SK-N-SH treated with all-trans-retinoic acid at 6 μM for 48 hours (cell line): ENCODE measurements at regions not wholly inside any gene's neighbourhood (a gene's known extent, or its start where the extent isn't known, plus 50 kb on each side); places are given as distances from the start of the nearest gene placed in this dataset.
A peak's percentile ranks its signal among the peaks of the same experiment; 100 is the strongest.

ENCODE experiments used
- ATAC-seq: fragments of 200-7000 bp; cut with Tn5 transposase; 3 replicates; pipeline ENCODE4 v1.9.1; 2020; ENCODE audit warnings: mild to moderate bottlenecking, moderate library complexity
- ARNTL ChIP-seq: fragments of 450-650 bp; formaldehyde crosslinking; IDR thresholded peaks from 2 replicates; pipeline ENCODE4 v1.5.0; 2020; ENCODE audit warnings: low read depth, mild to moderate bottlenecking, moderate library complexity, borderline replicate concordance
- BACH2 ChIP-seq: fragments of 250-450 bp; sonication (Bioruptor Pico); IDR thresholded peaks from 2 replicates; pipeline ENCODE4 v1.9.0; 2021; ENCODE audit warnings: mild to moderate bottlenecking, borderline replicate concordance
- CREB5 ChIP-seq: fragments of 250-450 bp; sonication (Bioruptor Pico); IDR thresholded peaks from 2 replicates; pipeline ENCODE4 v1.5.1; 2020; ENCODE audit warnings: low read depth, mild to moderate bottlenecking, moderate library complexity
- ESRRG ChIP-seq: fragments of 250-450 bp; sonication (Bioruptor Pico); IDR thresholded peaks from 2 replicates; pipeline ENCODE4 v1.6.1; 2021; ENCODE audit warnings: mild to moderate bottlenecking
- GLIS3 ChIP-seq: fragments of 250-450 bp; sonication (Bioruptor Pico); IDR thresholded peaks from 2 replicates; pipeline ENCODE4 v1.5.0; 2020; ENCODE audit warnings: mild to moderate bottlenecking, moderate library complexity
- ISL1 ChIP-seq: fragments of 250-450 bp; sonication (Bioruptor Pico); IDR thresholded peaks from 2 replicates; pipeline ENCODE4 v2.1.2; 2022; ENCODE audit warnings: mild to moderate bottlenecking, moderate library complexity
- OSR1 ChIP-seq: fragments of 250-450 bp; sonication (Bioruptor Pico); IDR thresholded peaks from 2 replicates; pipeline ENCODE4 v1.8.0; 2022; ENCODE audit warnings: moderate library complexity, mild to moderate bottlenecking, inconsistent platforms
- PPARA ChIP-seq: fragments of 250-450 bp; sonication (Bioruptor Pico); IDR thresholded peaks from 2 replicates; pipeline ENCODE4 v1.5.0; 2020; ENCODE audit warnings: mild to moderate bottlenecking, borderline replicate concordance
- RARB ChIP-seq: fragments of 250-450 bp; sonication (Bioruptor Pico); IDR thresholded peaks from 2 replicates; pipeline ENCODE4 v1.8.0; 2021; ENCODE audit warnings: mild to moderate bottlenecking, moderate library complexity
- SNAI2 ChIP-seq: fragments of 250-450 bp; sonication (Bioruptor Pico); IDR thresholded peaks from 2 replicates; pipeline ENCODE4 v1.5.0; 2020; ENCODE audit warnings: mild to moderate bottlenecking, moderate library complexity
- TCF4 ChIP-seq: fragments of 250-450 bp; sonication (Bioruptor Pico); IDR thresholded peaks from 2 replicates; pipeline ENCODE4 v1.8.0; 2021; ENCODE audit warnings: mild to moderate bottlenecking, moderate library complexity, borderline replicate concordance
- TOX ChIP-seq: fragments of 250-450 bp; sonication (Bioruptor Pico); IDR thresholded peaks from 2 replicates; pipeline ENCODE4 v1.8.0; 2021; ENCODE audit warnings: mild to moderate bottlenecking, moderate library complexity, borderline replicate concordance
- ZC3H10 ChIP-seq: fragments of 250-450 bp; sonication (Bioruptor Pico); IDR thresholded peaks from 2 replicates; pipeline ENCODE4 v1.5.1; 2021; ENCODE audit warnings: mild to moderate bottlenecking, moderate library complexity
- ZFP3 ChIP-seq: fragments of 250-450 bp; sonication (Bioruptor Pico); IDR thresholded peaks from 2 replicates; pipeline ENCODE4 v1.5.0; 2020; ENCODE audit warnings: mild to moderate bottlenecking, moderate library complexity
- ZFP30 ChIP-seq: fragments of 450-650 bp; formaldehyde crosslinking; IDR thresholded peaks from 2 replicates; pipeline ENCODE4 v1.5.0; 2022; ENCODE audit warnings: mild to moderate bottlenecking, moderate library complexity
- ZNF565 ChIP-seq: fragments of 450-650 bp; formaldehyde crosslinking; conservative IDR thresholded peaks from 2 replicates; pipeline ENCODE4 v1.5.0; 2020; ENCODE audit warnings: low read depth, mild to moderate bottlenecking, moderate library complexity
- ZNF70 ChIP-seq: fragments of 450-650 bp; formaldehyde crosslinking; IDR thresholded peaks from 2 replicates; pipeline ENCODE4 v1.5.0; 2020; ENCODE audit warnings: mild to moderate bottlenecking, moderate library complexity
- ZNF8 ChIP-seq: fragments of 450-650 bp; formaldehyde crosslinking; IDR thresholded peaks from 2 replicates; pipeline ENCODE4 v1.5.0; 2020; ENCODE audit warnings: mild to moderate bottlenecking, moderate library complexity
- TF ChIP-seq, protein P1 (sequence below): fragments of 250-450 bp; sonication (Bioruptor Pico); IDR thresholded peaks from 2 replicates; pipeline ENCODE4 v1.5.0; 2020; ENCODE audit warnings: mild to moderate bottlenecking, moderate library complexity
- TF ChIP-seq, protein P2 (sequence below): fragments of 250-450 bp; sonication (Bioruptor Pico); IDR thresholded peaks from 2 replicates; pipeline ENCODE4 v1.8.0; 2020; ENCODE audit warnings: mild to moderate bottlenecking, moderate library complexity, borderline replicate concordance
- TF ChIP-seq, protein P3 (sequence below): fragments of 250-450 bp; sonication (Bioruptor Pico); IDR thresholded peaks from 2 replicates; pipeline ENCODE4 v1.5.1; 2021; ENCODE audit warnings: mild to moderate bottlenecking, moderate library complexity

DNA sequence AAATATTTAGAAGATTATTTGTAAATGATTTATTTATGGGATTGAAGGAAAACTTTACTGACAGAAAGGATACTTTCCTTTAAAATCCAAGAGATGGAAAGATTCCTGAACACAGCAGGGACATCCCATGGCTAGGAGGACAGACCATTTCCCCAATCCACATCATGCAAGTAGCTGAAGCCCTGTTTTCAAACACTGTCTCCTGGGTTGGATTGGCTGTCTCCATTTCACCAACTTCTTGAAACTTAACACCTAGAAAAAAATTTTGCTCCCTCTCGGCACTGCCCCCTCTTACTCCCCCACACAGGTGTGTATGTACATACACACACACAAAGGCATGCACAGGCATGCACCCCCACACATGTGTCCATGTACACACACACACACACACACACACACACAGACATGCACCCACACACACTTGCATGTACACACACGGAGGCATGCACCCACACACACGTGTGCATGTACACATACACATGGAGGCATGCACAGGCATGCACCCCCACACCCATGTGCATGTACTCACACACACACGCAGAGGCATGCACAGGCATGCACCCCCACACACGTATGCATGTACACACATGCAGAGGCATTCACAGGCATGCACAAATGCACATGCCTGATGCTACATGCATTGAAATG, 320.0 kb downstream of the CHRM3 start:
- no peak for ATAC-seq
- TF ChIP-seq ESRRG (CRISPR knock-in tag) = no peak
- no peak for TF ChIP-seq SNAI2 (CRISPR knock-in tag)
- TF ChIP-seq ZC3H10 (CRISPR knock-in tag) = no peak
- TF ChIP-seq, protein P1, sequence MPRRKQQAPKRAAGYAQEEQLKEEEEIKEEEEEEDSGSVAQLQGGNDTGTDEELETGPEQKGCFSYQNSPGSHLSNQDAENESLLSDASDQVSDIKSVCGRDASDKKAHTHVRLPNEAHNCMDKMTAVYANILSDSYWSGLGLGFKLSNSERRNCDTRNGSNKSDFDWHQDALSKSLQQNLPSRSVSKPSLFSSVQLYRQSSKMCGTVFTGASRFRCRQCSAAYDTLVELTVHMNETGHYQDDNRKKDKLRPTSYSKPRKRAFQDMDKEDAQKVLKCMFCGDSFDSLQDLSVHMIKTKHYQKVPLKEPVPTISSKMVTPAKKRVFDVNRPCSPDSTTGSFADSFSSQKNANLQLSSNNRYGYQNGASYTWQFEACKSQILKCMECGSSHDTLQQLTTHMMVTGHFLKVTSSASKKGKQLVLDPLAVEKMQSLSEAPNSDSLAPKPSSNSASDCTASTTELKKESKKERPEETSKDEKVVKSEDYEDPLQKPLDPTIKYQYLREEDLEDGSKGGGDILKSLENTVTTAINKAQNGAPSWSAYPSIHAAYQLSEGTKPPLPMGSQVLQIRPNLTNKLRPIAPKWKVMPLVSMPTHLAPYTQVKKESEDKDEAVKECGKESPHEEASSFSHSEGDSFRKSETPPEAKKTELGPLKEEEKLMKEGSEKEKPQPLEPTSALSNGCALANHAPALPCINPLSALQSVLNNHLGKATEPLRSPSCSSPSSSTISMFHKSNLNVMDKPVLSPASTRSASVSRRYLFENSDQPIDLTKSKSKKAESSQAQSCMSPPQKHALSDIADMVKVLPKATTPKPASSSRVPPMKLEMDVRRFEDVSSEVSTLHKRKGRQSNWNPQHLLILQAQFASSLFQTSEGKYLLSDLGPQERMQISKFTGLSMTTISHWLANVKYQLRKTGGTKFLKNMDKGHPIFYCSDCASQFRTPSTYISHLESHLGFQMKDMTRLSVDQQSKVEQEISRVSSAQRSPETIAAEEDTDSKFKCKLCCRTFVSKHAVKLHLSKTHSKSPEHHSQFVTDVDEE (CRISPR knock-in tag) = no peak
- TF ChIP-seq OSR1 (CRISPR knock-in tag) = no peak
- TF ChIP-seq ZNF70 (CRISPR knock-in tag) = no peak
- TF ChIP-seq CREB5 (CRISPR knock-in tag) = no peak
- TF ChIP-seq ISL1 (CRISPR knock-in tag) = no peak
- TF ChIP-seq ARNTL = no peak
- no peak for TF ChIP-seq ZFP30 (CRISPR knock-in tag)
- TF ChIP-seq RARB (CRISPR knock-in tag) = no peak
- no peak for TF ChIP-seq PPARA (CRISPR knock-in tag)
- TF ChIP-seq, protein P2, sequence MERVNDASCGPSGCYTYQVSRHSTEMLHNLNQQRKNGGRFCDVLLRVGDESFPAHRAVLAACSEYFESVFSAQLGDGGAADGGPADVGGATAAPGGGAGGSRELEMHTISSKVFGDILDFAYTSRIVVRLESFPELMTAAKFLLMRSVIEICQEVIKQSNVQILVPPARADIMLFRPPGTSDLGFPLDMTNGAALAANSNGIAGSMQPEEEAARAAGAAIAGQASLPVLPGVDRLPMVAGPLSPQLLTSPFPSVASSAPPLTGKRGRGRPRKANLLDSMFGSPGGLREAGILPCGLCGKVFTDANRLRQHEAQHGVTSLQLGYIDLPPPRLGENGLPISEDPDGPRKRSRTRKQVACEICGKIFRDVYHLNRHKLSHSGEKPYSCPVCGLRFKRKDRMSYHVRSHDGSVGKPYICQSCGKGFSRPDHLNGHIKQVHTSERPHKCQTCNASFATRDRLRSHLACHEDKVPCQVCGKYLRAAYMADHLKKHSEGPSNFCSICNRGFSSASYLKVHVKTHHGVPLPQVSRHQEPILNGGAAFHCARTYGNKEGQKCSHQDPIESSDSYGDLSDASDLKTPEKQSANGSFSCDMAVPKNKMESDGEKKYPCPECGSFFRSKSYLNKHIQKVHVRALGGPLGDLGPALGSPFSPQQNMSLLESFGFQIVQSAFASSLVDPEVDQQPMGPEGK (CRISPR knock-in tag) = no peak
- TF ChIP-seq ZNF565 = no peak
- TF ChIP-seq, protein P3, sequence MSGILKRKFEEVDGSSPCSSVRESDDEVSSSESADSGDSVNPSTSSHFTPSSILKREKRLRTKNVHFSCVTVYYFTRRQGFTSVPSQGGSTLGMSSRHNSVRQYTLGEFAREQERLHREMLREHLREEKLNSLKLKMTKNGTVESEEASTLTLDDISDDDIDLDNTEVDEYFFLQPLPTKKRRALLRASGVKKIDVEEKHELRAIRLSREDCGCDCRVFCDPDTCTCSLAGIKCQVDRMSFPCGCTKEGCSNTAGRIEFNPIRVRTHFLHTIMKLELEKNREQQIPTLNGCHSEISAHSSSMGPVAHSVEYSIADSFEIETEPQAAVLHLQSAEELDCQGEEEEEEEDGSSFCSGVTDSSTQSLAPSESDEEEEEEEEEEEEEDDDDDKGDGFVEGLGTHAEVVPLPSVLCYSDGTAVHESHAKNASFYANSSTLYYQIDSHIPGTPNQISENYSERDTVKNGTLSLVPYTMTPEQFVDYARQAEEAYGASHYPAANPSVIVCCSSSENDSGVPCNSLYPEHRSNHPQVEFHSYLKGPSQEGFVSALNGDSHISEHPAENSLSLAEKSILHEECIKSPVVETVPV (CRISPR knock-in tag) = no peak
- TF ChIP-seq BACH2 (CRISPR knock-in tag) = no peak

- ATAC-seq = peak; percentile 73
- TF ChIP-seq, protein P3 (CRISPR knock-in tag) = no peak
- TF ChIP-seq ZNF8 (CRISPR knock-in tag) (no peak), ZC3H10 (CRISPR knock-in tag) (peak; percentile 53; the same call in 1 of the 2 replicates), CREB5 (CRISPR knock-in tag) (no peak), TOX (CRISPR knock-in tag) (peak; percentile 51; the same call in 1 of the 2 replicates), PPARA (CRISPR knock-in tag) (no peak)
These were observed 321.2 kb downstream of the CHRM3 start for GRCh38 chr1:239707615-239708014.

DNA sequence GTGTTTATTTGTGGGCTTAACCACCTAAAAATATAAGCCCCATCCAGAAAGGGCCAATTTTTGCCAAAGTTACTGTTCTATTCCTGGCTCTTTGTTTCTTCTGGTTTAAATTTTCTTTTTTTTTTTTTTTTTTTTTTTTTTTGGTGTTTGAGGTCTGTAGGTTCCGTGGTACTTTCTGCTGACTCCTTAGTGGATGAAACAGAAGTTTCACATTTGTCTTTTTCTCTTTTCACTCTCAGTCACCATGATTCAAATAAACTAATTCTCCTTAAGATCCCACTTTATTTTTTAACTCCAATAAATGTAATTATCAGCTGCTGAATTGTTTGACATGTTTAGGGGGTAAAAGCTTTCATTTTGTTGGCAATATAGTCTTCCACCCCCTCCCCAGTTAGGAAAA, 322.3 kb downstream of the CHRM3 start:
- TF ChIP-seq ZFP30 (CRISPR knock-in tag) (no peak), ZFP3 (CRISPR knock-in tag) (no peak), ARNTL (no peak), SNAI2 (CRISPR knock-in tag) (no peak), ESRRG (CRISPR knock-in tag) (no peak), ZNF8 (CRISPR knock-in tag) (no peak), ISL1 (CRISPR knock-in tag) (no peak), RARB (CRISPR knock-in tag) (no peak), GLIS3 (CRISPR knock-in tag) (no peak), ZNF565 (no peak), TCF4 (CRISPR knock-in tag) (no peak), ZC3H10 (CRISPR knock-in tag) (no peak)
- TF ChIP-seq, protein P2 (CRISPR knock-in tag) = no peak
- ATAC-seq = no peak
